Astrocyte (in vitro differentiated cells and primary cell): ENCODE measurements at regions not wholly inside any gene's neighbourhood (a gene's known extent, or its start where the extent isn't known, plus 50 kb on each side); places are given as distances from the start of the nearest gene placed in this dataset.
"Not testable (repeated sequence)": the region's sequence is repeated elsewhere in the genome, so short reads cannot be mapped to it uniquely, and the experiment has no call there.

Source experiments
- DNase-seq: peaks from one replicate; pipeline ENCODE4 v3.0.0-alpha.2; 2010; ENCODE audit warnings: low read depth
- FAIRE-seq: peaks from 2 replicates; lab custom pipeline; 2011; peaks lifted over from hg19 to GRCh38; lab: Jason Lieb, UNC
- H2AFZ ChIP-seq: 2 replicates; pipeline ENCODE4 v1.6.0; 2012; ENCODE audit warnings: low read depth, low read length, inconsistent platforms
- H3K27ac ChIP-seq: 2 replicates; pipeline ENCODE4 v1.5.1; 2011; ENCODE audit warnings: low read depth, low read length, inconsistent platforms
- H3K27me3 ChIP-seq: 2 replicates; pipeline ENCODE4 v1.6.0; 2011; ENCODE audit warnings: low read length, inconsistent platforms; ENCODE audit not compliant: insufficient read depth
- H3K36me3 ChIP-seq: 2 replicates; pipeline ENCODE4 v1.5.1; 2011; ENCODE audit warnings: low read length, inconsistent platforms; ENCODE audit not compliant: insufficient read depth
- H3K4me1 ChIP-seq: 2 replicates; pipeline ENCODE4 v1.5.1; 2011; ENCODE audit warnings: low read length, inconsistent platforms; ENCODE audit not compliant: insufficient read depth
- H3K4me2 ChIP-seq: 2 replicates; pipeline ENCODE4 v1.6.0; 2012; ENCODE audit warnings: low read length, inconsistent platforms
- H3K4me3 ChIP-seq: 2 replicates; pipeline ENCODE4 v1.5.1; 2011; ENCODE audit warnings: low read depth, mild to moderate bottlenecking, low read length, inconsistent platforms; ENCODE audit not compliant: insufficient read depth
- H3K79me2 ChIP-seq: 2 replicates; pipeline ENCODE4 v1.6.0; 2012; ENCODE audit warnings: mild to moderate bottlenecking, low read length, inconsistent platforms; ENCODE audit not compliant: insufficient read depth
- H3K9ac ChIP-seq: 2 replicates; pipeline ENCODE4 v1.6.0; 2012; ENCODE audit warnings: mild to moderate bottlenecking, low read length, inconsistent platforms
- H3K9me3 ChIP-seq: 2 replicates; pipeline ENCODE4 v1.5.1; 2012; ENCODE audit warnings: low read depth, mild to moderate bottlenecking, low read length, inconsistent platforms; ENCODE audit not compliant: insufficient read depth
- H4K20me1 ChIP-seq: 2 replicates; pipeline ENCODE4 v1.6.0; 2012; ENCODE audit warnings: low read length, inconsistent platforms; ENCODE audit not compliant: insufficient read depth
- H3K27ac Mint-ChIP-seq: one replicate; pipeline ENCODE4 v1.8.0; 2021; ENCODE audit warnings: mild to moderate bottlenecking, mixed read lengths; ENCODE audit not compliant: unreplicated experiment
- H3K27me3 Mint-ChIP-seq: one replicate; pipeline ENCODE4 v1.8.0; 2021; ENCODE audit warnings: low read depth, mixed read lengths; ENCODE audit not compliant: unreplicated experiment
- H3K36me3 Mint-ChIP-seq: one replicate; pipeline ENCODE4 v1.8.0; 2021; ENCODE audit warnings: low read depth, mixed read lengths; ENCODE audit not compliant: unreplicated experiment
- H3K4me1 Mint-ChIP-seq: one replicate; pipeline ENCODE4 v1.8.0; 2021; ENCODE audit warnings: low read depth, mixed read lengths; ENCODE audit not compliant: unreplicated experiment
- H3K4me3 Mint-ChIP-seq: one replicate; pipeline ENCODE4 v1.8.0; 2021; ENCODE audit warnings: mild to moderate bottlenecking, moderate library complexity, mixed read lengths; ENCODE audit not compliant: unreplicated experiment
- H3K9me3 Mint-ChIP-seq: one replicate; pipeline ENCODE4 v1.8.0; 2021; ENCODE audit warnings: mild to moderate bottlenecking, mixed read lengths; ENCODE audit not compliant: unreplicated experiment
- EZH2 ChIP-seq: IDR thresholded peaks from 2 replicates; pipeline ENCODE4 v1.6.1; 2012; ENCODE audit warnings: mild to moderate bottlenecking, low read length, inconsistent platforms; ENCODE audit not compliant: insufficient read depth
- TF ChIP-seq, protein P1 (sequence below): IDR thresholded peaks from 2 replicates; pipeline ENCODE4 v1.5.1; 2011; ENCODE audit warnings: low read depth, mild to moderate bottlenecking, inconsistent platforms, low read length, moderate library complexity; ENCODE audit not compliant: insufficient read depth

- H3K4me1 Mint-ChIP-seq = no peaks in the 10 kb centered on the region
- no peak overlapping the region for H3K9ac ChIP-seq
- no peak for TF ChIP-seq EZH2
- TF ChIP-seq, protein P1, sequence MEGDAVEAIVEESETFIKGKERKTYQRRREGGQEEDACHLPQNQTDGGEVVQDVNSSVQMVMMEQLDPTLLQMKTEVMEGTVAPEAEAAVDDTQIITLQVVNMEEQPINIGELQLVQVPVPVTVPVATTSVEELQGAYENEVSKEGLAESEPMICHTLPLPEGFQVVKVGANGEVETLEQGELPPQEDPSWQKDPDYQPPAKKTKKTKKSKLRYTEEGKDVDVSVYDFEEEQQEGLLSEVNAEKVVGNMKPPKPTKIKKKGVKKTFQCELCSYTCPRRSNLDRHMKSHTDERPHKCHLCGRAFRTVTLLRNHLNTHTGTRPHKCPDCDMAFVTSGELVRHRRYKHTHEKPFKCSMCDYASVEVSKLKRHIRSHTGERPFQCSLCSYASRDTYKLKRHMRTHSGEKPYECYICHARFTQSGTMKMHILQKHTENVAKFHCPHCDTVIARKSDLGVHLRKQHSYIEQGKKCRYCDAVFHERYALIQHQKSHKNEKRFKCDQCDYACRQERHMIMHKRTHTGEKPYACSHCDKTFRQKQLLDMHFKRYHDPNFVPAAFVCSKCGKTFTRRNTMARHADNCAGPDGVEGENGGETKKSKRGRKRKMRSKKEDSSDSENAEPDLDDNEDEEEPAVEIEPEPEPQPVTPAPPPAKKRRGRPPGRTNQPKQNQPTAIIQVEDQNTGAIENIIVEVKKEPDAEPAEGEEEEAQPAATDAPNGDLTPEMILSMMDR = no peak
- H4K20me1 ChIP-seq = no peaks in the 10 kb centered on the region
- H3K4me1 ChIP-seq = no peaks in the 10 kb centered on the region
- H3K9me3 ChIP-seq = no peaks in the 10 kb centered on the region
- FAIRE-seq (no peak), DNase-seq (no peak)
- no peaks in the 10 kb centered on the region for H3K27me3 ChIP-seq
- no peak overlapping the region for H3K27ac Mint-ChIP-seq
- no peak overlapping the region for H3K4me3 ChIP-seq
- no peaks in the 10 kb centered on the region for H3K79me2 ChIP-seq
- H3K4me3 Mint-ChIP-seq = no peak overlapping the region
- H3K27me3 Mint-ChIP-seq = peaks cover 24% of the 10 kb centered on the region
- H3K9me3 Mint-ChIP-seq = no peaks in the 10 kb centered on the region
- H3K4me2 ChIP-seq = no peak overlapping the region
- no peaks in the 10 kb centered on the region for H3K36me3 Mint-ChIP-seq
- no peak overlapping the region for H2AFZ ChIP-seq
- no peak overlapping the region for H3K27ac ChIP-seq
- H3K36me3 ChIP-seq = no peaks in the 10 kb centered on the region
Observed at GRCh38 chr16:29182501-29182900, 197.6 kb downstream of the LAT start.

DNA sequence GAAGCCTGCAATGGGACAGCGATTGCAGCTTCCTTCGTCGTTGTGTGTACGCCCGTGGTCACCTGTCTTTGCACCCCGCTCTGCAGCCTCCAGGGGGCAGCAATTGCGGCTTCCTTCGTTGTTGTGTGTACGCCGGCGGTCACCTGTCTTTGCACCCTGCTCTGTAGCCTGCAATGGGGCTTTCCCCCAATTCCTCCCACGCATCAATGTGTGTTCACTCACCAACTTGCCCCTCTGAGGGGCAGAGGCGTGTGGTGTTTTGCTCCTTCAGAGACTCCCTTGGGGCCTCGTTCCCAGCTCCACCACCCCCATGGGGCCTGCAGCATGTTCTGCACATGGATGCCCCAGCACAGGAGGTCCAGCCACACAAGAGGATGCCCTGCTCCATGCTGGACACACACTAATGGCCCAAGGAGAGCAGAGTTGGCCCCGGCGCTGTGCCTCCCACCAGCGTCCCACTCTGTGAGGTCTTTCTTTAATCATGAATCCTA lies 197.1 kb downstream of the LAT start:
- not testable (repeated sequence) for H3K4me3 ChIP-seq, H3K9me3 Mint-ChIP-seq, H3K27ac Mint-ChIP-seq, H3K79me2 ChIP-seq, H3K4me3 Mint-ChIP-seq, H3K9ac ChIP-seq, H3K9me3 ChIP-seq, H3K27me3 ChIP-seq, H3K36me3 ChIP-seq, H2AFZ ChIP-seq, H3K4me2 ChIP-seq, H3K4me1 ChIP-seq, H3K4me1 Mint-ChIP-seq, FAIRE-seq, H4K20me1 ChIP-seq, H3K36me3 Mint-ChIP-seq, H3K27ac ChIP-seq, DNase-seq
- H3K27me3 Mint-ChIP-seq = peaks cover 24% of the 10 kb centered on the region

DNA sequence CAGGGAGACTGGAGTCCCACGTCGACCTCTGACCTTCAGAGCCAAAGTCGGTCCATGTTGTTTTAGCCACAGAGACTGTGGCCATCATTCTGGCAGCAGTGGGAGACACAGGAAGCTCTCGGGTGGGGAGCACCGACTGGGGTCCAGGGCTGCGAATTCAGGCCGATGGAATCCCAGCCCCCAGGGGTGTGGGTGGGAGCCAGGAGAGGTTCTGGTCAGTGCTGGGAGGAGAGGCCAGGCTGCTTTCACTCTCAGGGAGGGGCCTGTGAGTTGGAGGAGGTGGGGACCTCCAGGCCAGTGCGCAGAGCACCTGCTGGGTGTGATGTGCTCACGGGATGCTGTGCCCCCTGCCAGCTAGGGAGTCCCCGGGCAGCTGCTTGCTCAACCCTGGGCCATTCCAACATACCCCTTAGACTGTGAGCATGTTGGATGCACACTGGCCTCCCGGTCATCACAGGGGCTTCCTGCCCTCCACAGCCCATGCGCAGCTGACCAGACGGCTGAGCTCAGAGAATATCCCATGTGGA lies 196.5 kb downstream of the LAT start:
- not testable (repeated sequence) for FAIRE-seq, H3K4me3 Mint-ChIP-seq, H3K4me2 ChIP-seq, H3K4me3 ChIP-seq, H3K27ac Mint-ChIP-seq, H4K20me1 ChIP-seq, H3K9me3 ChIP-seq, H3K27ac ChIP-seq, H3K79me2 ChIP-seq, DNase-seq, H3K4me1 Mint-ChIP-seq, H3K4me1 ChIP-seq, H3K36me3 ChIP-seq, H3K9ac ChIP-seq, H2AFZ ChIP-seq, H3K36me3 Mint-ChIP-seq, H3K27me3 ChIP-seq, H3K9me3 Mint-ChIP-seq
- H3K27me3 Mint-ChIP-seq = peaks cover 24% of the 10 kb centered on the region

DNA sequence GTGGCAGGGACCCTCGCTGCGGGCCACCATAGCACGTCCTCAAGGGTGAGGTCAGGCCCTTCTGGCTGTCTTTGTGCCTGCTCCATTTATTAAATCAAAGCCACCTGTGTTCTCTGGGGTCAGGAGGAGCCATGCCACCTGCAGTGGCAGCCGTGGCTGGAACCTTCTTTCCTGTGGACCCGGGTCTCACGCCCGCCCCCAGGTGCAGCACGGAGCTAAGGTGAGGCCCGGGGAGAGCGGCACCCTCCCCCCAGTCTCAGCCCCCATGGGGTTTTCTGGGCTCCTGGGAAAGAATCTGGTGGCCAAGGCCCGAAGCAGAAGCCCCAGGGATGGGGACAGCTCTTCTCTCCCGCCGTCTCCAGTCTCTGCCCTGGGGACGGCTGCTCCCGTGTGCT lies 195.4 kb downstream of the LAT start:
- not testable (repeated sequence) for H3K36me3 Mint-ChIP-seq, H3K9me3 ChIP-seq, H3K4me1 ChIP-seq, H3K4me1 Mint-ChIP-seq, H3K36me3 ChIP-seq, FAIRE-seq, H3K27ac Mint-ChIP-seq, H3K79me2 ChIP-seq, H2AFZ ChIP-seq, H3K4me3 ChIP-seq, DNase-seq, H3K9ac ChIP-seq, H4K20me1 ChIP-seq, H3K27me3 ChIP-seq, H3K4me3 Mint-ChIP-seq, H3K4me2 ChIP-seq, H3K9me3 Mint-ChIP-seq, H3K27ac ChIP-seq
- H3K27me3 Mint-ChIP-seq = peaks cover 23% of the 10 kb centered on the region

DNA sequence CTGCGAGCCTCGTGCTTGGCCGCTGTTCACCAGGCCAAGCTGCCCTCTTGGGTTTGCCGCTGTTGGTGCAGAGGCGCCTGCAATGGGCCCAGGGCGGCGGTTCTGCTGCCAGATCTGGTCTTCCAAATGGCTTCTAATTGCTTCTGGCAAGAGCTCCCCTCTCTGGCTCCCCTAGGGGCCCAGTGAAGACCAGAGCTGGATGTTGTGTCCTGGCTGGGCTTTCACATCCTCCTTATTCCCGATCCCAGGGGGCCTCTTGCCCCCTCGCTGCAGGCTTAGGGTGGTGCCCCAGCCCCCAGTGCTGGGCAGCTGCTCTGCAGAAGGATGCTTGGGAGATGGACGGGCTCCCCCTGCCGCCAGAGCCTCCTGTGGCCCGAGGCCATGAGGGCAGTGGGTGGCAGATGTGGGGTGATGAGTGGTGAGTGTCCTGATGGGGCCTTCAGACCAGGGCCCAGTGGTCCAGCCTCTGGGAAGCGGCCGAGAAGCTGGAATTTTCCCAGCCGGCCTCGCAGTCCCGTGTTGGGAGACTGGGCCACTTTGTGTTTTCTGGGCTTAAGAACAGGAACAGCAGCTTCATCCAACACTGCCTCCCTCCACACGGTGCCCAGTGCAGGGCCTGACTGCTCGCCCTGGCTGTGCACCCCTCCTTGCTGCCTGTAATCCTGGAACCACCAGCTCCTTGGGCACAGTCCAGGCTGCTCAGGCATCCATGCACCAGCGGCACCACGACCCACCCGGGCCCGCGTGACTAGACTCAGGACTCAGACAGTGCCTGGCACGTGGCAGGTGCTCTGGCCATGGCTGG lies 194.8 kb downstream of the LAT start:
- not testable (repeated sequence) for H3K4me1 ChIP-seq, H2AFZ ChIP-seq, H3K4me1 Mint-ChIP-seq, DNase-seq, H3K4me3 ChIP-seq, H3K79me2 ChIP-seq, H3K27ac ChIP-seq, H3K9me3 ChIP-seq, H3K4me3 Mint-ChIP-seq, H4K20me1 ChIP-seq, H3K9ac ChIP-seq, H3K4me2 ChIP-seq, FAIRE-seq, H3K36me3 ChIP-seq, H3K27me3 ChIP-seq, H3K36me3 Mint-ChIP-seq, H3K9me3 Mint-ChIP-seq, H3K27ac Mint-ChIP-seq
- H3K27me3 Mint-ChIP-seq = peaks cover 23% of the 10 kb centered on the region
